PC-9 (cell line): ENCODE measurements at regions not wholly inside any gene's neighbourhood (a gene's known extent, or its start where the extent isn't known, plus 50 kb on each side); places are given as distances from the start of the nearest gene placed in this dataset.

Source experiments
- CTCF ChIP-seq: fragments of 200-600 bp; sonication (generic); conservative IDR thresholded peaks from 2 replicates; pipeline ENCODE4 v1.6.1; 2017; ENCODE audit warnings: mixed run types, antibody characterized with exemption, mild to moderate bottlenecking, moderate library complexity
- EZH2 ChIP-seq: fragments of 200-600 bp; sonication (generic); IDR thresholded peaks from 2 replicates; pipeline ENCODE4 v1.8.0; 2017; ENCODE audit warnings: antibody characterized with exemption, low read depth

GRCh38 chr20:8971669-8972316 is 97.1 kb upstream of the PLCB4 start:
- TF ChIP-seq CTCF = no peak
- no peak for TF ChIP-seq EZH2
